Spleen (tissue), 7 donors: ENCODE measurements at regions not wholly inside any gene's neighbourhood (a gene's known extent, or its start where the extent isn't known, plus 50 kb on each side); places are given as distances from the start of the nearest gene placed in this dataset.

Experiments
- CTCF ChIP-seq, 11 experiments: fragments of 200-600 bp in 7 of 11; fragments of 450-650 bp in 4 of 11; sonication (generic) in 4 of 11; IDR thresholded peaks in 8 of 11; conservative IDR thresholded peaks in 3 of 11; 1 replicate in 7 of 11; 2 replicates in 4 of 11; pipeline versions ENCODE4 v1.4.0 to v1.8.0; 2016 to 2021; ENCODE audit warnings: antibody characterized with exemption in 11 of 11, inconsistent platforms in 4 of 11, mild to moderate bottlenecking in 1 of 11
- POLR2A ChIP-seq, 3 donors: fragments of 450-650 bp; IDR thresholded peaks; one replicate each; pipeline ENCODE4 v1.5.1; 2017; ENCODE audit warnings: antibody characterized with exemption in 3 of 3, mild to moderate bottlenecking in 1 of 3
- POLR2AphosphoS5 ChIP-seq, 3 donors: sonication (generic); formaldehyde crosslinking; IDR thresholded peaks; one replicate each; pipeline ENCODE4 v1.5.1; 2017; ENCODE audit warnings: antibody characterized with exemption in 3 of 3
- donor health status: DM: no; HTN: no; CAD: no; lungs with moderate emphysema.
- donor health status: DM: no; HTN: no; CAD: no.
- donor health status: DM: no; HTN: no; CAD: no.

- TF ChIP-seq CTCF (IDR thresholded peaks at IDR 0.05 in 8 of 11, conservative IDR thresholded peaks at IDR 0.05 in 3 of 11) = peak in 2 of 11 experiments; percentile 17 to 22
- peak in 2 of 3 donors; percentile 22 to 66 for TF ChIP-seq POLR2AphosphoS5 (IDR thresholded peaks at IDR 0.05)
- TF ChIP-seq POLR2A (IDR thresholded peaks at IDR 0.05) = no peak
Observed at GRCh38 chr3:124576565-124577493, 153.4 kb upstream of the UMPS start.
